Thymus (tissue), 11 donors: ENCODE measurements at regions not wholly inside any gene's neighbourhood (a gene's known extent, or its start where the extent isn't known, plus 50 kb on each side); places are given as distances from the start of the nearest gene placed in this dataset.
"Not testable (repeated sequence)": the region's sequence is repeated elsewhere in the genome, so short reads cannot be mapped to it uniquely, and the experiment has no call there.

ENCODE experiments used
- DNase-seq, 9 donors: peaks; one replicate each; pipeline ENCODE4 v3.0.0-alpha.2; 2013; ENCODE audit warnings: low spot score in 9 of 9, low read depth in 6 of 9, missing footprints in 1 of 9
- H3K27ac ChIP-seq, 2 donors: one replicate each; pipeline ENCODE4 v1.5.1; 2013; ENCODE audit warnings: control low read depth in 1 of 2, low read depth in 1 of 2, low read length in 1 of 2, mild to moderate bottlenecking in 1 of 2, moderate library complexity in 1 of 2
- H3K27me3 ChIP-seq, 2 donors: one replicate each; pipeline ENCODE4 v1.5.1; 2013; ENCODE audit warnings: low read length in 1 of 2; ENCODE audit not compliant: control insufficient read depth in 2 of 2, insufficient read depth in 1 of 2
- H3K36me3 ChIP-seq, 2 donors: one replicate each; pipeline ENCODE4 v1.5.1; 2013; ENCODE audit warnings: low read length in 1 of 2, mild to moderate bottlenecking in 1 of 2, moderate library complexity in 1 of 2; ENCODE audit not compliant: control insufficient read depth in 2 of 2, insufficient read depth in 2 of 2
- H3K4me1 ChIP-seq, 2 donors: one replicate each; pipeline ENCODE4 v1.5.1; 2013; ENCODE audit warnings: low read length in 2 of 2; ENCODE audit not compliant: control insufficient read depth in 2 of 2, insufficient read depth in 2 of 2
- H3K4me3 ChIP-seq, 2 donors: one replicate each; pipeline ENCODE4 v1.5.1; 2013; ENCODE audit warnings: low read length in 2 of 2, control low read depth in 1 of 2, mild to moderate bottlenecking in 1 of 2
- H3K9me3 ChIP-seq, 2 donors: one replicate each; pipeline ENCODE4 v1.5.1; 2013; ENCODE audit warnings: low read length in 1 of 2, mild to moderate bottlenecking in 1 of 2; ENCODE audit not compliant: control insufficient read depth in 2 of 2, insufficient read depth in 1 of 2
- WGBS: extraction: QIAGEN DNeasy Blood & Tissue Kit; methylation state at CpG from one replicate; pipeline ENCODE4 v1.1.7; 2013; 5-methylcytosine and 5-hydroxymethylcytosine counted together
- donor health status: healthy.

DNA sequence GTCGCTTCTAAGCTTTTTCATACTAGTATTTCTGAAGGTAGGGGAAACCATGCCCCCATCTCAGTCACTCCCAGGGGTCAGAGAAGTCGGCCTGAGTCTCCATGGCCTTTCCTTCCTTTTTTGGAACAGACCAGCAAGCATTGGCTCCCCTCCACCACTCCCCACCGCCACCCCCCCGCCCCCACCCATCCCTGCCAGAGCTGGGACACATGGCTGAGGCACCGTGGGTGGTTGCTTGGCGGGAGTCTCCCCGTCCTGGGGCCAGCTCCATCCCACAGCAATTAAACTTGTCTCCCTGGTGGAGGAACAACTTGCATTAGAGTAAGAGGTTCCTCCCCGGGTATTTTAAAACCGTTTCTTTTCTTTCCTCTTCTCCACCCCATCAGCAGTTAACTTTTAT, 100.8 kb upstream of the TFPI start:
- H3K4me3 ChIP-seq, result no peak overlapping the region
- no peak overlapping the region for H3K27ac ChIP-seq
- 89% methylated on average over 9 of the region's 9 CpGs for WGBS

DNA sequence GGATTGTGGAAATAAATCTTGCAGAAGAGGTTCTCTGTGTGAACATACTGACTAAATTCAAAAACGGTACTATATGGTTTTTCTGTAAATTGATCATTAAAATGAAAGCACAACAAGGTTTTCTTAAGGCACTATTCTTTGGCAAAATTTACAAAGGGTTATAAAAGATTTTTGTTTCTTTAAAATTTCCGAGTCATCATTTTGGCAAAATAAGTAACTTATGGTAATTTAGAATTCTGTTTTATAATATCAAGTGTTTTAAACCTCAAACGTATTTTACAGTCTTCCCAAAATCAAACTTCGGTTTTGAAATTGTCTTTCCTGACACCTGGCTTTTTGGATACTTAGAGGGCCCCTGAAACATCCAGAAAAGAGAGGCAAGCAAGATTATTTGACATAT, 101.9 kb upstream of the TFPI start:
- Histone ChIP-seq H3K27me3 (no peaks in the 10 kb centered on the region), H3K4me3 (no peak overlapping the region), H3K27ac (no peak overlapping the region), H3K36me3 (no peaks in the 10 kb centered on the region), H3K4me1 (no peaks in the 10 kb centered on the region), H3K9me3 (no peaks in the 10 kb centered on the region)
- no peak for DNase-seq
- WGBS, result 91% methylated on average over 4 of the region's 4 CpGs

More for the DNA sequence above, 100.8 kb upstream of the TFPI start:
- no peaks in the 10 kb centered on the region for H3K4me1 ChIP-seq
- no peaks in the 10 kb centered on the region for H3K27me3 ChIP-seq
- H3K9me3 ChIP-seq, result no peaks in the 10 kb centered on the region
- DNase-seq, result no peak
- H3K36me3 ChIP-seq, result no peaks in the 10 kb centered on the region

DNA sequence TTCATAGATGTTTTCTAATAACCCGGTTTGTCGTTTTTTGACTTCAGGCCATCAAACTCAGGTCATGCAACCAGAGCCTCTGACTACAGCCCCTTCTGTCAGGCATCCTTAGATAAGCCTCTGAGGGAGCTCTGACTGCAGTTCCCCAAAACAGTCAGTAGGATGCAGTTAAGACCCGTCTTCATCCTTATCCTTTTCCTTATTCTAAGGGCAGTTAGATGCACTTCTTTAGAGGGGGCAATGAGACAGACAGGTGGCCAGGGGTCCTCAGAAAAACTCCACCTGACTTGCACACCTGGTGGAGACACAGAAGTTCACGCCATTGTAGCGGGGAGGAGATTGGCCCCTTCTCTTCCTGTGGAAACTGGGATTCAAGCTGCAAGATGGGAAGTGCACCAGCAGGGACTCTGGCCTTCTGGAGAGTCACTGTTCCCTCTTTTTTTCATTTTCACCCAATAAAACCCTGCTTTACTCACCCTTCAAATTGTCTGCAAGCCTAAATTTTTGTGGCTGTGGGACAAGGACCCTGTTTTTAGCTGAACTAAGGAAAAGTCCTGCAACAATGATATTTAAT, 104.8 kb upstream of the TFPI start:
- no peak overlapping the region for H3K27ac ChIP-seq
- no peaks in the 10 kb centered on the region for H3K36me3 ChIP-seq
- H3K9me3 ChIP-seq, result no peaks in the 10 kb centered on the region
- no peak for DNase-seq
- 45% methylated on average over 5 of the region's 5 CpGs for WGBS
- H3K4me3 ChIP-seq, result no peak overlapping the region
- no peaks in the 10 kb centered on the region for H3K4me1 ChIP-seq
- H3K27me3 ChIP-seq, result no peaks in the 10 kb centered on the region

DNA sequence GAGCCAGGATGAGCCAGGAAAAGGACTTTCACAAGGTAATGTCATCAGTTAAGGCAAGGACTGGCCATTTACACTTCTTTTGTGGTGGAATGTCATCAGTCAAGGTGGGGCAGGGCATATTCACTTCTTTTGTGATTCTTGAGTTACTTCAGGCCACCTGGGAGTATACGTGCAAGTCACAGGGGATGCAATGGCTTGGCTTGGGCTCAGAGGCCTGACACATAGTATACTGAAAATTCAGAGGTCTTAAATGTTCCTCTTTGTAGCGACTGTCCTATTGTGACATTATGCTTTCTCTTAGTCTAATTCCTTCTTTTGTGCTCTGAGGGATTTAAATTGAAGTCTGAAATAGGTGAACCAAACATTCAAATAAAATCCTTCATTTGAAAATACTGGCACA, 121.8 kb upstream of the TFPI start:
- H3K27me3 ChIP-seq, DNase-seq, H3K9me3 ChIP-seq, H3K4me3 ChIP-seq, H3K36me3 ChIP-seq, H3K27ac ChIP-seq, H3K4me1 ChIP-seq: not testable (repeated sequence)
- WGBS, result 98% methylated on average over 2 of the region's 2 CpGs

DNA sequence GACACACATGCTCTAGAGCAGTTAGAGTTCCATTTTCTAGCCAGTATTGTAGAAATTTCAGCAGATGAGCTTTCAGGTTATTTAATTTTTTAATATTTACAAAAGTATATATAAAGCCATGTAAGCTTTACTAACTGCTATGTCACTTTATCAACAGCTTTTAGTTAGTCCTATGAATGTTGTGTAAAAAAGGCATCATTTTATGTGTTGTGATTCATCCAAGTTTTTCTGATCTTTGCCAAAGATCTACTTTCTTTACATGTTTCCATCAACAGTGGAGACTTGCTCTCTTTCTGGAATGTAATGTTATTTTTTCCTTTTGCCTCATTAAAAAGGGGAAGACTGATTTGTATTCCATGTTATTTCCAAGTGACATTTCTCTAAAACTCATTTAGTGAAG, 125.2 kb upstream of the TFPI start:
- Histone ChIP-seq H3K4me1 (no peaks in the 10 kb centered on the region), H3K27ac (no peak overlapping the region), H3K36me3 (no peaks in the 10 kb centered on the region), H3K27me3 (no peaks in the 10 kb centered on the region), H3K4me3 (no peak overlapping the region), H3K9me3 (no peaks in the 10 kb centered on the region)
- DNase-seq, result no peak

DNA sequence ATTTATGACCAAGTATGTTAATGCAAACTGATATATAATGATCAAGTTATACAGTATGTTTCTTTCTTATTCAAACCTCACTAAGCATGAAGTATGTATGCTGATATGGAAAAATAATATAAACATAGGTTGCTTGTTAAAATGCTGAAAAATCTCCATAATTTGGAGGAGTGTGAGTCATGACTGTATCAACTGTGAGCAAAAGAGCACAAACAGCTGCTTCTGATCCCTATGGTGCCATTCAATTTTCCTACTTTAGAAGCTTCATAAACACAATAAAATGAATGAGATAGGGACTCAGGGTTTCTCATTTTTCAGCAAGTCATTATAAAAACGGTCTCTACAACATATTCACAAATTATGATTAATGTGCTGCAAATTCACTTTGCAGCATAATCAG, 129.9 kb upstream of the TFPI start:
- Histone ChIP-seq H3K4me3 (no peak overlapping the region), H3K27me3 (no peaks in the 10 kb centered on the region), H3K36me3 (no peaks in the 10 kb centered on the region), H3K9me3 (no peaks in the 10 kb centered on the region), H3K4me1 (no peaks in the 10 kb centered on the region), H3K27ac (no peak overlapping the region)
- WGBS, result 89% methylated on average over 1 of the region's 1 CpG
- DNase-seq, result no peak

DNA sequence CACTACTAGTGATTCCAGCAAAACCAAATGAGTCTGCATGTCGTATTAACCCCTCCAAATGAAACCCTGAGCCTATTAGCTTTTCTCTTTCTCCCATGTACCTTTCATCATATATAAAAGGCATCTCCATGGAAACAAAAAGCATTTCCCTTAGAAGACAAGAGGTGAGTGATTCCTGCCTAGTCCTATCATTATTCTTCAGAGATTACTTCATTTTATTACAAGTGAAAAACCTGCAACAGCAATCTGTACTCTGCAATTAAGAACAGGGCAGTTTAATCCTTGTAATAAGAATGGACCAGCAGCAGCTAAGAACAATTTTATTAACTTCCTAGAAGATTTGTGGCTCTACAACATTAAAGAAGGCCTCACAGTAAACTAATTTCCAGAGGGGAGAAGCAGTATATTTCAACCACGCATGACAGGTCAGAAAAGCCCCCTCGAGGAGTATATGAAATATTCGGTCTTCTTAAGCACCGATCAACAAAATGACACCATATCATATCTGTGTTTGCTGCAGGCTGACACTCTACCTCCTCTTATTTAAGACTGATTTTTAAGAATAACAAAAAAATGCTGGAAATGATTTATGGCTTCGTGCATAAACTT, 132.3 kb upstream of the TFPI start:
- H3K27me3 ChIP-seq, result no peaks in the 10 kb centered on the region
- 93% methylated on average over 6 of the region's 6 CpGs for whole genome bisulfite sequencing
- no peak for DNase-seq
- H3K4me1 ChIP-seq, result no peaks in the 10 kb centered on the region
- no peak overlapping the region for H3K4me3 ChIP-seq
- no peaks in the 10 kb centered on the region for H3K9me3 ChIP-seq
- no peak overlapping the region for H3K27ac ChIP-seq
- H3K36me3 ChIP-seq, result no peaks in the 10 kb centered on the region

DNA sequence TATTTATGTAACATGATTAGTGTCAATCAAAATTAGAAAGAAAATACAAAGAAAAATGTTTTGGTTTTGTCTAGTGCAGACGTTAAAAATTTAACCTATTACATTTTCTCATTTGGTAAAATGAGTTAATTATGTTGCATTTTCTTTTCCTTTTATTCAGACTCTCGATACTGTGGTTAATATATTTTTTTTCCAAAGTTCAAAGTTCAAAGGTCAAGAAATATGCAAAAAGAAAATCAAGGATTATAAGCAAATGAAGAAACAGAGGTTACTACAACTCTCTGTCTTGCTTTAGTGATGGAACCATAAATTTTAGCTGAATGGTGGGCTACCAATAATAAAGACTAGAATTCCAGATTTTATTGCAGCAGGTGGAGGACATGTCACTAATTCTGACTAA, 133.3 kb upstream of the TFPI start:
- no peak overlapping the region for H3K27ac ChIP-seq
- H3K27me3 ChIP-seq, result no peaks in the 10 kb centered on the region
- H3K9me3 ChIP-seq, result no peaks in the 10 kb centered on the region
- WGBS, result 84% methylated on average over 2 of the region's 2 CpGs
- no peaks in the 10 kb centered on the region for H3K36me3 ChIP-seq
- DNase-seq, result no peak
- no peaks in the 10 kb centered on the region for H3K4me1 ChIP-seq
- no peak overlapping the region for H3K4me3 ChIP-seq

DNA sequence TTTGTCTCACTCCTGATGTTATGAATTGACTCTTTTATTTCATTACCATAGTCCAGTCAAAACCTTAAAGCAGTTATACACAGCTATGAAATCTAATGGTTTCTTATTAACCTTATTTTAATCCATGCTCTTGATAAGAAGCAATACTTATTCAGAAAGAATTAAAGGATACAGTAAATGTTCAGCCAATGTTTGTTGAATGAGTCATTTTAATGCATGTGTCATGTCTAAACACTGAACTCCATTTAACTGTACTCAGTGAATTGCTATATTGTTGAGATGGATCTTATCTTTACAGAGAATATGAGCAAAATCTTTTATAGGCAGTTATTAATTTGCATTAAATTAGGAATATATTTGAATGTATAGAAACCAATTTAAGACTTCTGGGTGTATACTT, 135.1 kb upstream of the TFPI start:
- Histone ChIP-seq H3K4me3 (no peak overlapping the region), H3K36me3 (no peaks in the 10 kb centered on the region), H3K27ac (no peak overlapping the region), H3K4me1 (no peaks in the 10 kb centered on the region), H3K9me3 (no peaks in the 10 kb centered on the region), H3K27me3 (no peaks in the 10 kb centered on the region)
- DNase-seq, result no peak

DNA sequence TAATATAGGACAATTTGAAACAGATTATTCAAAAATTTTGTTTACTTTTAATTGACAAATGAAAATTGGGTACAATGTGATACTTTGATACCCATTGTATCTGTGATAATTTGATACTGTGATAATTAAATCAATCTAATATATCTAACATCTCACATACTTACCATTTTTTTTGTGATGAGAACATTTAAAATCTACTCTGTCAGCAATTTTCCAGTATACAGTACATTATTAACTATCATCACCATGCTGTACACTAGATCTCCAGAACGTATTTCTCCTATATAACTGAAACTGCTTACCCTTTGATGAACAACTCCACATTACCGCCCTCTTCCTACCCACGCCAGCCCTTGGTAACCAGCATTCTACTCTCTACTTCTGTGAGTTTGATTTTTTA, 139.7 kb upstream of the TFPI start:
- Histone ChIP-seq H3K9me3 (no peaks in the 10 kb centered on the region), H3K27me3 (no peaks in the 10 kb centered on the region), H3K4me1 (no peaks in the 10 kb centered on the region), H3K27ac (no peak overlapping the region), H3K4me3 (no peak overlapping the region), H3K36me3 (no peaks in the 10 kb centered on the region)
- WGBS, result 93% methylated on average over 3 of the region's 3 CpGs
- no peak for DNase-seq
